ENCODE measurements at regions not wholly inside any gene's neighbourhood (a gene's known extent, or its start where the extent isn't known, plus 50 kb on each side); places are given as distances from the start of the nearest gene placed in this dataset.

- TF ChIP-seq CTCF (IDR thresholded peaks at IDR 0.05; ENCODE audit: low read length) (no peak), EZH2 (optimal IDR thresholded peaks at IDR 0.05; ENCODE audit: low read depth, low read length) (no peak)
Observed at GRCh38 chr9:95733741-95734666, 141.5 kb upstream of the ERCC6L2 start.

Data from MM.1S (cell line).